Naive thymus-derived CD4-positive, alpha-beta T cell (primary cell): ENCODE measurements at regions not wholly inside any gene's neighbourhood (a gene's known extent, or its start where the extent isn't known, plus 50 kb on each side); places are given as distances from the start of the nearest gene placed in this dataset.
A peak's percentile ranks its signal among the peaks of the same experiment; 100 is the strongest.
"Not testable (repeated sequence)": the region's sequence is repeated elsewhere in the genome, so short reads cannot be mapped to it uniquely, and the experiment has no call there.

Experiments
- ATAC-seq: fragments of 150-1000 bp; cut with Tn5 transposase; 2 replicates; pipeline ENCODE4 v1.10.0; 2021; ENCODE audit warnings: mild to moderate bottlenecking, moderate library complexity
- CTCF ChIA-PET: fragments of 350-600 bp; sonication (Branson Sonifier 250); formaldehyde crosslinking; loops from one replicate; lab custom pipeline; 2021; ENCODE audit warnings: antibody characterized with exemption; lab: Charles Lee
- POLR2A ChIA-PET: fragments of 350-600 bp; sonication (Branson Sonifier 250); formaldehyde crosslinking; loops from one replicate; lab custom pipeline; 2021; ENCODE audit warnings: antibody characterized with exemption, inconsistent platforms; lab: Charles Lee
- DNase-seq, 9 donors: peaks; one replicate each; pipeline versions ENCODE4 v3.0.0 to v3.0.0-alpha.2; 2020 to 2022; ENCODE audit warnings: mixed read lengths in 1 of 9
- H3K27ac ChIP-seq: one replicate; pipeline ENCODE4 v1.7.0; 2013; ENCODE audit warnings: mild to moderate bottlenecking, low read depth, low read length, moderate library complexity
- H3K27me3 ChIP-seq, 2 donors: one replicate each; pipeline ENCODE4 v1.7.0; 2013; ENCODE audit warnings: low read length in 2 of 2, mild to moderate bottlenecking in 2 of 2, moderate library complexity in 2 of 2; ENCODE audit not compliant: control insufficient read depth in 2 of 2, insufficient read depth in 2 of 2
- H3K36me3 ChIP-seq, 3 experiments: 1 replicate in 2 of 3; 2 replicates in 1 of 3; pipeline ENCODE4 v1.7.0; 2013; ENCODE audit warnings: low read length in 3 of 3, mild to moderate bottlenecking in 3 of 3, moderate library complexity in 1 of 3; ENCODE audit not compliant: insufficient read depth in 3 of 3, control insufficient read depth in 2 of 3
- H3K4me1 ChIP-seq, 2 donors: one replicate each; pipeline ENCODE4 v1.7.0; 2013; ENCODE audit warnings: low read length in 2 of 2, mild to moderate bottlenecking in 2 of 2, moderate library complexity in 1 of 2; ENCODE audit not compliant: control insufficient read depth in 2 of 2, insufficient read depth in 2 of 2
- H3K4me3 ChIP-seq: 2 replicates; pipeline ENCODE4 v1.7.0; 2013; ENCODE audit warnings: mild to moderate bottlenecking, low read length
- H3K9me3 ChIP-seq, 3 experiments: 1 replicate in 2 of 3; 2 replicates in 1 of 3; pipeline ENCODE4 v1.7.0; 2013; ENCODE audit warnings: low read length in 3 of 3; ENCODE audit not compliant: control insufficient read depth in 2 of 3
- H3K27ac Mint-ChIP-seq, 9 donors: one replicate each; pipeline ENCODE4 v1.8.0; 2020 to 2022; ENCODE audit warnings: mixed read lengths in 9 of 9, mild to moderate bottlenecking in 8 of 9, moderate library complexity in 5 of 9, inconsistent platforms in 2 of 9
- H3K27me3 Mint-ChIP-seq, 5 donors: one replicate each; pipeline ENCODE4 v1.8.0; 2021 to 2022; ENCODE audit warnings: mixed read lengths in 5 of 5, mild to moderate bottlenecking in 1 of 5
- H3K36me3 Mint-ChIP-seq, 5 donors: one replicate each; pipeline ENCODE4 v1.8.0; 2020 to 2022; ENCODE audit warnings: mixed read lengths in 5 of 5, mild to moderate bottlenecking in 3 of 5, inconsistent platforms in 1 of 5
- H3K4me1 Mint-ChIP-seq, 7 donors: one replicate each; pipeline ENCODE4 v1.8.0; 2020 to 2022; ENCODE audit warnings: mixed read lengths in 7 of 7, mild to moderate bottlenecking in 3 of 7, inconsistent platforms in 1 of 7
- H3K4me3 Mint-ChIP-seq, 10 donors: one replicate each; pipeline ENCODE4 v1.8.0; 2020 to 2022; ENCODE audit warnings: mild to moderate bottlenecking in 10 of 10, mixed read lengths in 10 of 10, moderate library complexity in 6 of 10, inconsistent platforms in 2 of 10
- H3K9me3 Mint-ChIP-seq, 11 donors: one replicate each; pipeline ENCODE4 v1.8.0; 2020 to 2022; ENCODE audit warnings: mixed read lengths in 11 of 11, mild to moderate bottlenecking in 4 of 11, inconsistent platforms in 1 of 11, moderate library complexity in 1 of 11
- intact Hi-C, 2 donors: fragments of 100-400 bp; cut with micrococcal nuclease; formaldehyde crosslinking; loops; one replicate each; pipeline ENCODE4 v1.15.1; 2023

GRCh38 chr13:22959859-22960258, 220.9 kb upstream of the SGCG start:
- H3K9me3 ChIP-seq, H3K4me1 Mint-ChIP-seq, H3K4me1 ChIP-seq, H3K36me3 Mint-ChIP-seq, H3K4me3 Mint-ChIP-seq, H3K36me3 ChIP-seq, ATAC-seq, H3K27ac Mint-ChIP-seq, DNase-seq, H3K27ac ChIP-seq, H3K27me3 ChIP-seq, intact Hi-C loops, H3K9me3 Mint-ChIP-seq, POLR2A ChIA-PET, H3K4me3 ChIP-seq, CTCF ChIA-PET: not testable (repeated sequence)
- H3K27me3 Mint-ChIP-seq, result peaks cover 0 to 15% (median 0%) of the 10 kb centered on the region in 5 donors

- ChIA-PET CTCF (no interaction called here), POLR2A (no interaction called here)
- no peaks in the 10 kb centered on the region for H3K36me3 ChIP-seq
- H3K4me1 ChIP-seq, result no peaks in the 10 kb centered on the region
- no peaks in the 10 kb centered on the region for H3K9me3 ChIP-seq
- H3K9me3 Mint-ChIP-seq, result peaks cover 0 to 2% (median 0%) of the 10 kb centered on the region in 11 donors
- no peak overlapping the region for H3K27ac Mint-ChIP-seq
- no peaks in the 10 kb centered on the region for H3K36me3 Mint-ChIP-seq
- H3K4me1 Mint-ChIP-seq, result no peaks in the 10 kb centered on the region
- no peak for DNase-seq
- H3K4me3 ChIP-seq, result no peak overlapping the region
- intact Hi-C loops, result no loop called here
- no peaks in the 10 kb centered on the region for H3K27me3 ChIP-seq
- no peak overlapping the region for H3K4me3 Mint-ChIP-seq
- ATAC-seq, result no peak
- peaks cover 0 to 15% (median 0%) of the 10 kb centered on the region in 5 donors for H3K27me3 Mint-ChIP-seq
- H3K27ac ChIP-seq, result no peak overlapping the region
Measured at GRCh38 chr13:22960827-22961226, 220.0 kb upstream of the SGCG start.

DNA sequence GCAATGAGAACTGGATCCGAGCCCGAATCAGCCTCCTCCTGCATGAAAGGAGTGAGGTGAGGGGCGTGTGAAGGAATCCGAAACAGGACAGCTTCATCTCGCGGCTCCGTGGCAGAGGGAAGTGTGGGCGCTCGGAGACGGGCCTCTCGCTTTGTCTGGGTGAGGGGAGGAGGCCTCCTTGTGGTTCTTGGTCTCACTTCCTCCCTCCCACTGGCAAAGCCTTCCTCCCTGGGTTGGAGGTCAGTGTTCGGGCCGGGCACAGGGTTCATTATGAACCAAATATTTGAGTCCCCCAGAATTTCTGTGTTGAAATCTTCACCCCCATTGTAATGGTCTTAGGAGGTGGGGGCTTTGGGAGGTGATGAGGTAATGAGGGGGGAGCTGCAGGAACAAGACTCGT, 219.4 kb upstream of the SGCG start:
- H3K4me1 Mint-ChIP-seq, H3K9me3 ChIP-seq, H3K27me3 ChIP-seq, H3K36me3 Mint-ChIP-seq, H3K9me3 Mint-ChIP-seq, DNase-seq, H3K4me1 ChIP-seq, POLR2A ChIA-PET, CTCF ChIA-PET, H3K4me3 Mint-ChIP-seq, H3K27ac Mint-ChIP-seq, H3K4me3 ChIP-seq, H3K27ac ChIP-seq, intact Hi-C loops, H3K36me3 ChIP-seq: not testable (repeated sequence)
- peaks cover 0 to 15% (median 0%) of the 10 kb centered on the region in 5 donors for H3K27me3 Mint-ChIP-seq
- ATAC-seq, result peak; percentile 39

- H3K4me3 Mint-ChIP-seq, result no peak overlapping the region
- H3K4me1 Mint-ChIP-seq, result no peaks in the 10 kb centered on the region
- peaks cover 0 to 2% (median 0%) of the 10 kb centered on the region in 11 donors for H3K9me3 Mint-ChIP-seq
- Histone ChIP-seq H3K27ac (no peak overlapping the region), H3K4me3 (no peak overlapping the region), H3K36me3 (no peaks in the 10 kb centered on the region), H3K4me1 (no peaks in the 10 kb centered on the region), H3K9me3 (no peaks in the 10 kb centered on the region), H3K27me3 (no peaks in the 10 kb centered on the region)
- CTCF ChIA-PET, result no interaction called here
- intact Hi-C loops, result no loop called here
- ATAC-seq, result no peak
- no peaks in the 10 kb centered on the region for H3K36me3 Mint-ChIP-seq
- no peak overlapping the region for H3K27ac Mint-ChIP-seq
- POLR2A ChIA-PET, result no interaction called here
- DNase-seq, result no peak
- H3K27me3 Mint-ChIP-seq, result peaks cover 0 to 12% (median 0%) of the 10 kb centered on the region in 5 donors
Measured at GRCh38 chr13:22961835-22962537, 218.8 kb upstream of the SGCG start.

DNA sequence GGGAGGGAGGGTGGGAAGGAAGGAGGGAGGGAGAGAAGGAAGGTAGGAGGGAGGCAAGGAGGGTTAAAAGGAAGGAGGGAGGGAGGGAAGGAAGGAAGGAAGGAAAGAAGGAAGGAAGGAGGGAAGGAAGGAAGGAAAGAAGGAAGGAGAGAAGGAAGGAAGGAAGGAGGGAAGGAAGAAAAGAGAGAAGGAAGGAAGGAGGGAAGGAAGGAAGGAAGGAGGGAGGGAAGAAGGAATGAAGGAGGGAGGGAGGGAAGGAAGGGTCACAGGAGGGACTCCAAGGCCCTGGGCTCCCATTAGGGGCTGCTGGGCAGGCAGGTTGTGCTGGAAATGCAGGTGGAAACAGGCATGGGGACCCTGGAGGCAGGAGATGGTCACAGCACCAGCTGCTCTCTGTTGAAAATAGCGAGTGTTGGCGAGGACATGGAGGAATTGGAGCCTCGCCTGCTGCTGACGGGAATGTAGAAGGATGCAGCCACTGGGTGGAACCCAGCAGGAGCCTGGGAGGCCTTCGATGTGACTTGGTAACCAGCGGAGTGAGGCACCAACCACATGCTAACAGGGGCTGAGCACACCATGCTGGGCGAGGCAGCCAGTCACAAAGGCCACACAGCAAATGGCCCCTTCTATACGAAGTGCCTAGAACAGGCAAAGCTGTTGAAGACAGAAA, 217.3 kb upstream of the SGCG start:
- H3K4me3 ChIP-seq, H3K27ac ChIP-seq, intact Hi-C loops, H3K9me3 ChIP-seq, H3K27ac Mint-ChIP-seq, H3K27me3 ChIP-seq, ATAC-seq, H3K36me3 Mint-ChIP-seq, H3K9me3 Mint-ChIP-seq, H3K4me3 Mint-ChIP-seq, H3K4me1 Mint-ChIP-seq, H3K36me3 ChIP-seq, CTCF ChIA-PET, POLR2A ChIA-PET, H3K4me1 ChIP-seq, DNase-seq, H3K27me3 Mint-ChIP-seq: not testable (repeated sequence)

GRCh38 chr13:22964245-22964966, 216.4 kb upstream of the SGCG start:
- Histone ChIP-seq H3K36me3 (no peaks in the 10 kb centered on the region), H3K4me3 (no peak overlapping the region), H3K27me3 (no peaks in the 10 kb centered on the region), H3K27ac (no peak overlapping the region), H3K9me3 (no peaks in the 10 kb centered on the region), H3K4me1 (no peaks in the 10 kb centered on the region)
- peaks cover 0 to 10% (median 0%) of the 10 kb centered on the region in 5 donors for H3K27me3 Mint-ChIP-seq
- H3K27ac Mint-ChIP-seq, result no peak overlapping the region
- ChIA-PET POLR2A (no interaction called here), CTCF (no interaction called here)
- ATAC-seq, result no peak
- H3K9me3 Mint-ChIP-seq, result no peaks in the 10 kb centered on the region
- H3K36me3 Mint-ChIP-seq, result no peaks in the 10 kb centered on the region
- intact Hi-C loops, result no loop called here
- H3K4me3 Mint-ChIP-seq, result no peak overlapping the region
- no peak for DNase-seq
- peaks cover 0 to 2% (median 0%) of the 10 kb centered on the region in 7 donors for H3K4me1 Mint-ChIP-seq
